ENCODE measurements at regions not wholly inside any gene's neighbourhood (a gene's known extent, or its start where the extent isn't known, plus 50 kb on each side); places are given as distances from the start of the nearest gene placed in this dataset.

- DNase-seq (ENCODE audit: low spot score) = no peak
Observed at GRCh38 chr7:145265180-145265579, 429.3 kb upstream of the TPK1 start.

- DNase-seq (ENCODE audit: low spot score) = no peak
Observed at GRCh38 chr7:145263886-145264285, 428.0 kb upstream of the TPK1 start.

- DNase-seq (ENCODE audit: low spot score) = no peak
Observed at GRCh38 chr7:145252031-145252430, 416.2 kb upstream of the TPK1 start.

- no peak for DNase-seq (ENCODE audit: low spot score)
Observed at GRCh38 chr7:145224775-145225174, 388.9 kb upstream of the TPK1 start.

GRCh38 chr7:145219461-145219860 is 383.6 kb upstream of the TPK1 start:
- DNase-seq (ENCODE audit: low spot score) = no peak

- DNase-seq (ENCODE audit: low spot score) = no peak
Observed at GRCh38 chr7:145216866-145217265, 381.0 kb upstream of the TPK1 start.

- no peak for DNase-seq (ENCODE audit: low spot score)
Observed at GRCh38 chr7:145212050-145212449, 376.2 kb upstream of the TPK1 start.

- no peak for DNase-seq (ENCODE audit: low spot score)
Observed at GRCh38 chr7:145211211-145211610, 375.4 kb upstream of the TPK1 start.

GRCh38 chr7:145193951-145194350 is 358.1 kb upstream of the TPK1 start:
- DNase-seq (ENCODE audit: low spot score) = no peak

- no peak for DNase-seq (ENCODE audit: low spot score)
Observed at GRCh38 chr7:145184956-145185355, 349.1 kb upstream of the TPK1 start.

GRCh38 chr7:145183069-145183468 is 347.2 kb upstream of the TPK1 start:
- DNase-seq (ENCODE audit: low spot score) = no peak

- no peak for DNase-seq (ENCODE audit: low spot score)
Observed at GRCh38 chr7:145175366-145175765, 339.5 kb upstream of the TPK1 start.

GRCh38 chr7:145169908-145170307 is 334.1 kb upstream of the TPK1 start:
- no peak for DNase-seq (ENCODE audit: low spot score)

- no peak for DNase-seq (ENCODE audit: low spot score)
Observed at GRCh38 chr7:145168879-145169278, 333.0 kb upstream of the TPK1 start.

- DNase-seq (ENCODE audit: low spot score) = no peak
Observed at GRCh38 chr7:145168427-145168826, 332.6 kb upstream of the TPK1 start.

GRCh38 chr7:145156834-145157233 is 321.0 kb upstream of the TPK1 start:
- DNase-seq (ENCODE audit: low spot score) = no peak

GRCh38 chr7:145152589-145152988 is 316.7 kb upstream of the TPK1 start:
- DNase-seq (ENCODE audit: low spot score) = no peak

GRCh38 chr7:145151676-145152075 is 315.8 kb upstream of the TPK1 start:
- DNase-seq (ENCODE audit: low spot score) = no peak

- DNase-seq (ENCODE audit: low spot score) = no peak
Observed at GRCh38 chr7:145147865-145148264, 312.0 kb upstream of the TPK1 start.

- DNase-seq (ENCODE audit: low spot score) = no peak
Observed at GRCh38 chr7:145143685-145144084, 307.8 kb upstream of the TPK1 start.

- DNase-seq (ENCODE audit: low spot score) = no peak
Observed at GRCh38 chr7:145134377-145134776, 298.5 kb upstream of the TPK1 start.

- DNase-seq (ENCODE audit: low spot score) = no peak
Observed at GRCh38 chr7:145123502-145123901, 287.6 kb upstream of the TPK1 start.

GRCh38 chr7:145106001-145106400 is 270.1 kb upstream of the TPK1 start:
- no peak for DNase-seq (ENCODE audit: low spot score)

GRCh38 chr7:145105561-145105960 is 269.7 kb upstream of the TPK1 start:
- DNase-seq (ENCODE audit: low spot score) = no peak

GRCh38 chr7:145104400-145104799 is 268.5 kb upstream of the TPK1 start:
- no peak for DNase-seq (ENCODE audit: low spot score)

Data from AG20443 (cell line).